BLaER1 (cell line): ENCODE measurements at regions not wholly inside any gene's neighbourhood (a gene's known extent, or its start where the extent isn't known, plus 50 kb on each side); places are given as distances from the start of the nearest gene placed in this dataset.

Experiments
- H3K27ac ChIP-seq: shearing (Covaris generic); formaldehyde crosslinking; 2 replicates; pipeline ENCODE4 v1.8.1; 2022
- H3K27me3 ChIP-seq: shearing (Covaris generic); formaldehyde crosslinking; 2 replicates; pipeline ENCODE4 v1.8.1; 2022
- H3K36me3 ChIP-seq: shearing (Covaris generic); formaldehyde crosslinking; 2 replicates; pipeline ENCODE4 v1.8.1; 2022
- H3K4me1 ChIP-seq: shearing (Covaris generic); formaldehyde crosslinking; 2 replicates; pipeline ENCODE4 v1.8.1; 2022
- H3K4me2 ChIP-seq: shearing (Covaris generic); formaldehyde crosslinking; 2 replicates; pipeline ENCODE4 v1.8.1; 2022
- H3K4me3 ChIP-seq: shearing (Covaris generic); formaldehyde crosslinking; 2 replicates; pipeline ENCODE4 v1.8.1; 2022
- H3K9ac ChIP-seq: shearing (Covaris generic); formaldehyde crosslinking; 2 replicates; pipeline ENCODE4 v1.8.1; 2022
- H3K9me3 ChIP-seq: shearing (Covaris generic); formaldehyde crosslinking; 2 replicates; pipeline ENCODE4 v1.8.1; 2022
- H4K20me1 ChIP-seq: shearing (Covaris generic); formaldehyde crosslinking; 2 replicates; pipeline ENCODE4 v1.8.1; 2022
- Cebpa-rat ChIP-seq: shearing (Covaris generic); IDR thresholded peaks from 2 replicates; pipeline ENCODE4 v1.8.1; 2022

GRCh38 chr6:20033697-20034407 lies 178.4 kb downstream of the MBOAT1 start:
- Histone ChIP-seq H3K27me3 (no peaks in the 10 kb centered on the region), H3K9me3 (peaks cover 21% of the 10 kb centered on the region), H3K4me1 (peaks cover 10% of the 10 kb centered on the region), H3K4me2 (no peak overlapping the region), H3K36me3 (no peaks in the 10 kb centered on the region), H4K20me1 (no peaks in the 10 kb centered on the region), H3K4me3 (no peak overlapping the region), H3K9ac (no peak overlapping the region), H3K27ac (no peak overlapping the region)
- TF ChIP-seq Cebpa-rat: no peak

GRCh38 chr6:20034408-20034769 lies 177.9 kb downstream of the MBOAT1 start:
- TF ChIP-seq Cebpa-rat: no peak
- no peak overlapping the region for H3K9ac ChIP-seq
- H3K4me3 ChIP-seq: no peak overlapping the region

GRCh38 chr6:20036141-20036677 lies 176.1 kb downstream of the MBOAT1 start:
- Histone ChIP-seq H3K36me3 (no peaks in the 10 kb centered on the region), H3K27me3 (no peaks in the 10 kb centered on the region), H3K4me3 (no peak overlapping the region), H3K9me3 (peaks cover 26% of the 10 kb centered on the region), H3K4me1 (no peaks in the 10 kb centered on the region), H4K20me1 (no peaks in the 10 kb centered on the region), H3K4me2 (no peak overlapping the region), H3K27ac (no peak overlapping the region), H3K9ac (no peak overlapping the region)
- TF ChIP-seq Cebpa-rat: no peak

More at GRCh38 chr6:20034408-20034769, 177.9 kb downstream of the MBOAT1 start:
- Histone ChIP-seq H3K4me1 (peaks cover 10% of the 10 kb centered on the region), H4K20me1 (no peaks in the 10 kb centered on the region), H3K9me3 (peaks cover 21% of the 10 kb centered on the region), H3K27me3 (no peaks in the 10 kb centered on the region), H3K27ac (no peak overlapping the region), H3K36me3 (no peaks in the 10 kb centered on the region), H3K4me2 (no peak overlapping the region)

- Histone ChIP-seq H3K9ac (no peak overlapping the region), H3K4me3 (no peak overlapping the region), H3K4me1 (no peaks in the 10 kb centered on the region), H3K9me3 (peaks cover 4% of the 10 kb centered on the region; the same call in 1 of the 2 replicates), H3K36me3 (no peaks in the 10 kb centered on the region), H3K4me2 (no peak overlapping the region), H4K20me1 (no peaks in the 10 kb centered on the region), H3K27ac (no peak overlapping the region), H3K27me3 (no peaks in the 10 kb centered on the region)
- no peak for TF ChIP-seq Cebpa-rat
These were observed 173.7 kb downstream of the MBOAT1 start for GRCh38 chr6:20038410-20039204.

GRCh38 chr6:20044883-20045282 lies 167.4 kb downstream of the MBOAT1 start:
- H3K9ac ChIP-seq: no peak overlapping the region
- H3K27ac ChIP-seq: no peak overlapping the region
- no peak overlapping the region for H3K4me2 ChIP-seq
- H3K4me3 ChIP-seq: no peak overlapping the region
- H3K9me3 ChIP-seq: peaks cover 4% of the 10 kb centered on the region; the same call in 1 of the 2 replicates
- H3K27me3 ChIP-seq: no peaks in the 10 kb centered on the region
- H3K36me3 ChIP-seq: no peaks in the 10 kb centered on the region
- H3K4me1 ChIP-seq: no peaks in the 10 kb centered on the region
- H4K20me1 ChIP-seq: no peaks in the 10 kb centered on the region
- TF ChIP-seq Cebpa-rat: no peak
